H9 (cell line): ENCODE measurements at regions not wholly inside any gene's neighbourhood (a gene's known extent, or its start where the extent isn't known, plus 50 kb on each side); places are given as distances from the start of the nearest gene placed in this dataset.

Experiments
- DNase-seq: peaks from one replicate; pipeline ENCODE4 v3.0.0-alpha.2; 2017
- H2AFZ ChIP-seq: one replicate; pipeline ENCODE4 v1.6.1; 2013; ENCODE audit warnings: mild to moderate bottlenecking, low read length, control low read depth, moderate library complexity
- H2AK5ac ChIP-seq: 2 replicates; pipeline ENCODE4 v1.6.1; 2013; ENCODE audit warnings: low read length, control low read depth, mixed read lengths; ENCODE audit not compliant: insufficient read length
- H2BK120ac ChIP-seq: one replicate; pipeline ENCODE4 v1.6.1; 2013; ENCODE audit warnings: low read depth, mild to moderate bottlenecking, low read length, control low read depth, inconsistent platforms; ENCODE audit not compliant: poor library complexity, severe bottlenecking
- H2BK12ac ChIP-seq: 2 replicates; pipeline ENCODE4 v1.6.1; 2013; ENCODE audit warnings: low read length, control low read depth, mixed read lengths, low read depth; ENCODE audit not compliant: insufficient read length
- H2BK15ac ChIP-seq: 2 replicates; pipeline ENCODE4 v1.6.1; 2013; ENCODE audit warnings: low read depth, low read length, control low read depth
- H2BK20ac ChIP-seq: one replicate; pipeline ENCODE4 v1.6.1; 2013; ENCODE audit warnings: low read depth, mild to moderate bottlenecking, low read length, control low read depth, inconsistent platforms; ENCODE audit not compliant: poor library complexity, severe bottlenecking
- H2BK5ac ChIP-seq: 2 replicates; pipeline ENCODE4 v1.6.1; 2013; ENCODE audit warnings: low read length, control low read depth, mixed read lengths; ENCODE audit not compliant: insufficient read length
- H3K14ac ChIP-seq: 2 replicates; pipeline ENCODE4 v1.6.1; 2013; ENCODE audit warnings: low read length, control low read depth; ENCODE audit not compliant: insufficient read depth
- H3K18ac ChIP-seq: 2 replicates; pipeline ENCODE4 v1.6.1; 2013; ENCODE audit warnings: low read depth, mild to moderate bottlenecking, mixed read lengths, low read length, control low read depth; ENCODE audit not compliant: insufficient read length
- H3K23ac ChIP-seq: 2 replicates; pipeline ENCODE4 v1.6.1; 2013; ENCODE audit warnings: low read length, control low read depth, mixed read lengths, low read depth; ENCODE audit not compliant: insufficient read length
- H3K23me2 ChIP-seq: 2 replicates; pipeline ENCODE4 v1.6.1; 2013; ENCODE audit warnings: low read depth, mild to moderate bottlenecking, mixed read lengths, low read length, control low read depth; ENCODE audit not compliant: insufficient read length, poor library complexity, severe bottlenecking
- H3K27ac ChIP-seq: 2 replicates; pipeline ENCODE4 v1.5.1; 2013; ENCODE audit warnings: low read length, control low read depth, mixed read lengths, low read depth; ENCODE audit not compliant: insufficient read length
- H3K27me3 ChIP-seq: 2 replicates; pipeline ENCODE4 v1.6.1; 2013; ENCODE audit warnings: low read length, control low read depth, inconsistent platforms; ENCODE audit not compliant: insufficient read depth
- H3K4ac ChIP-seq: 2 replicates; pipeline ENCODE4 v1.6.1; 2013; ENCODE audit warnings: low read depth, mild to moderate bottlenecking, control low read depth, inconsistent platforms, low read length, moderate library complexity
- H3K4me1 ChIP-seq: 2 replicates; pipeline ENCODE4 v1.6.1; 2013; ENCODE audit warnings: low read length, control low read depth, inconsistent platforms; ENCODE audit not compliant: insufficient read depth
- H3K4me2 ChIP-seq: 2 replicates; pipeline ENCODE4 v1.6.1; 2013; ENCODE audit warnings: low read length, control low read depth, mixed read lengths; ENCODE audit not compliant: insufficient read length, insufficient read depth
- H3K56ac ChIP-seq: 2 replicates; pipeline ENCODE4 v1.6.1; 2013; ENCODE audit warnings: low read depth, mild to moderate bottlenecking, mixed read lengths, low read length, control low read depth; ENCODE audit not compliant: insufficient read length
- H3K79me1 ChIP-seq: 2 replicates; pipeline ENCODE4 v1.6.1; 2013; ENCODE audit warnings: low read depth, mild to moderate bottlenecking, moderate library complexity, low read length, control low read depth, inconsistent platforms; ENCODE audit not compliant: insufficient read depth, poor library complexity, severe bottlenecking
- H3K79me2 ChIP-seq: 2 replicates; pipeline ENCODE4 v1.6.1; 2013; ENCODE audit warnings: low read length, control low read depth, inconsistent platforms; ENCODE audit not compliant: insufficient read depth
- H3K9ac ChIP-seq: 2 replicates; pipeline ENCODE4 v1.6.1; 2013; ENCODE audit warnings: low read length, control low read depth, mixed read lengths; ENCODE audit not compliant: insufficient read length; ENCODE audit errors: extremely low read depth
- H3K9me3 ChIP-seq: one replicate; pipeline ENCODE4 v1.6.1; 2013; ENCODE audit warnings: low read depth, low read length, inconsistent platforms; ENCODE audit not compliant: control insufficient read depth
- H3T11ph ChIP-seq: one replicate; pipeline ENCODE4 v1.6.1; 2013; ENCODE audit warnings: mild to moderate bottlenecking, low read length, control low read depth, inconsistent platforms
- H4K20me1 ChIP-seq: one replicate; pipeline ENCODE4 v1.6.1; 2013; ENCODE audit not compliant: control insufficient read depth, insufficient read length, insufficient read depth
- H4K5ac ChIP-seq: 2 replicates; pipeline ENCODE4 v1.6.1; 2013; ENCODE audit warnings: low read depth, mild to moderate bottlenecking, mixed read lengths, low read length, control low read depth; ENCODE audit not compliant: insufficient read length
- H4K8ac ChIP-seq: replicated peaks from 2 replicates; pipeline ENCODE4 v1.6.1; 2013; ENCODE audit warnings: low read length, control low read depth, mixed read lengths, low read depth; ENCODE audit not compliant: insufficient read length
- H4K91ac ChIP-seq: 2 replicates; pipeline ENCODE4 v1.6.1; 2013; ENCODE audit warnings: low read depth, mild to moderate bottlenecking, moderate library complexity, mixed read lengths, low read length, control low read depth; ENCODE audit not compliant: insufficient read length
- H3K27ac Mint-ChIP-seq, 3 experiments: 2 replicates in 2 of 3; 3 replicates in 1 of 3; pipeline ENCODE4 v1.8.0; 2020 to 2021; ENCODE audit warnings: mixed read lengths in 3 of 3, mild to moderate bottlenecking in 1 of 3, moderate library complexity in 1 of 3
- H3K27me3 Mint-ChIP-seq: 2 replicates; pipeline ENCODE4 v1.8.0; 2021; ENCODE audit warnings: low read depth, mild to moderate bottlenecking, moderate library complexity, mixed read lengths
- H3K36me3 Mint-ChIP-seq, 3 experiments: 2 replicates in 2 of 3; 3 replicates in 1 of 3; pipeline ENCODE4 v1.8.0; 2020 to 2021; ENCODE audit warnings: low read depth in 3 of 3, mixed read lengths in 3 of 3; ENCODE audit not compliant: insufficient read depth in 1 of 3
- H3K4me1 Mint-ChIP-seq, 2 experiments: 2 replicates each; pipeline ENCODE4 v1.8.0; 2020; ENCODE audit warnings: mixed read lengths in 2 of 2
- H3K4me3 Mint-ChIP-seq, 2 experiments: 2 replicates in 1 of 2; 3 replicates in 1 of 2; pipeline ENCODE4 v1.8.0; 2020 to 2021; ENCODE audit warnings: mild to moderate bottlenecking in 2 of 2, mixed read lengths in 2 of 2, moderate library complexity in 1 of 2
- H3K9me3 Mint-ChIP-seq, 2 experiments: 2 replicates in 1 of 2; 3 replicates in 1 of 2; pipeline ENCODE4 v1.8.0; 2020; ENCODE audit warnings: mild to moderate bottlenecking in 2 of 2, mixed read lengths in 2 of 2, moderate library complexity in 1 of 2
- WGBS: extraction: QIAGEN DNeasy Blood & Tissue Kit; methylation state at CpG from one replicate; pipeline ENCODE4 v1.1.7; 2013; ENCODE audit warnings: missing lambda C conversion rate, low lambda C conversion rate, mixed read lengths; ENCODE audit not compliant: insufficient read length; ENCODE audit errors: extremely low coverage; 5-methylcytosine and 5-hydroxymethylcytosine counted together
- TF ChIP-seq, protein P1 (sequence below): fragments of 200-600 bp; sonication (generic); conservative IDR thresholded peaks from 3 replicates; pipeline ENCODE4 v1.8.0; 2021; ENCODE audit warnings: antibody characterized with exemption, mild to moderate bottlenecking

DNA sequence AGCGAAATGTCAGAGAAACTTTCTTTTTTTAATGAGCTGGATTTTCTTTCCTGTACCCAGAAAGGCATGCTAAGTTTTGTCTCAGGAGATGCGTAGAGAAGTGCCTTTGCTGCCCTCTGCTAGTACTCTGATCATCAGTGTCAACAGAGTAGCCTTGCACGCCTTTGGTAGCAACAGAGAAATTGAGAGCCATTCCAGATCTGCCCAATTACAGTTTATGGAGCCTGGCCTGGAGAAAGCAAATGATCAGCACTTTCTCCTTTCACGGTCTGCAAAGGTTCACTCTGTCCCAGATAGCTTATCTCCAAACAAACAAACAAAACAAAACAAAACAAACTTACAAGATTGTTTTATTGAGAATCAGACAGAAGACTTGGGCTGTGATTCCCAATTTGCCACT lies 792.8 kb upstream of the PIK3C3 start:
- peaks cover 2% of the 10 kb centered on the region; the same call in 1 of the 2 replicates for H3K4me1 ChIP-seq
- H3K56ac ChIP-seq = no peak overlapping the region
- no peaks in the 10 kb centered on the region; the same call in 1 of the 2 replicates for H3K27me3 Mint-ChIP-seq
- no peak overlapping the region for H2BK15ac ChIP-seq
- H2BK5ac ChIP-seq = no peak overlapping the region
- H3K36me3 Mint-ChIP-seq = no peaks in the 10 kb centered on the region
- no peak overlapping the region for H2AFZ ChIP-seq
- H3K9ac ChIP-seq = no peak overlapping the region
- H2AK5ac ChIP-seq = no peak overlapping the region
- no CpG with 5 or more reads among the region's 4 CpGs for WGBS
- H3K23ac ChIP-seq = no peak overlapping the region
- TF ChIP-seq, protein P1, sequence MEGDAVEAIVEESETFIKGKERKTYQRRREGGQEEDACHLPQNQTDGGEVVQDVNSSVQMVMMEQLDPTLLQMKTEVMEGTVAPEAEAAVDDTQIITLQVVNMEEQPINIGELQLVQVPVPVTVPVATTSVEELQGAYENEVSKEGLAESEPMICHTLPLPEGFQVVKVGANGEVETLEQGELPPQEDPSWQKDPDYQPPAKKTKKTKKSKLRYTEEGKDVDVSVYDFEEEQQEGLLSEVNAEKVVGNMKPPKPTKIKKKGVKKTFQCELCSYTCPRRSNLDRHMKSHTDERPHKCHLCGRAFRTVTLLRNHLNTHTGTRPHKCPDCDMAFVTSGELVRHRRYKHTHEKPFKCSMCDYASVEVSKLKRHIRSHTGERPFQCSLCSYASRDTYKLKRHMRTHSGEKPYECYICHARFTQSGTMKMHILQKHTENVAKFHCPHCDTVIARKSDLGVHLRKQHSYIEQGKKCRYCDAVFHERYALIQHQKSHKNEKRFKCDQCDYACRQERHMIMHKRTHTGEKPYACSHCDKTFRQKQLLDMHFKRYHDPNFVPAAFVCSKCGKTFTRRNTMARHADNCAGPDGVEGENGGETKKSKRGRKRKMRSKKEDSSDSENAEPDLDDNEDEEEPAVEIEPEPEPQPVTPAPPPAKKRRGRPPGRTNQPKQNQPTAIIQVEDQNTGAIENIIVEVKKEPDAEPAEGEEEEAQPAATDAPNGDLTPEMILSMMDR = no peak
- no peak overlapping the region for H3K27ac ChIP-seq
- H4K20me1 ChIP-seq = no peaks in the 10 kb centered on the region
- no peaks in the 10 kb centered on the region for H3K79me1 ChIP-seq
- H4K91ac ChIP-seq = no peak overlapping the region
- H3K79me2 ChIP-seq = no peaks in the 10 kb centered on the region
- H3K4me3 Mint-ChIP-seq = no peak overlapping the region
- H3T11ph ChIP-seq = no peak overlapping the region
- H2BK120ac ChIP-seq = no peak overlapping the region
- H3K9me3 Mint-ChIP-seq = no peaks in the 10 kb centered on the region; a peak in 1 of 5 replicates
- H3K23me2 ChIP-seq = no peaks in the 10 kb centered on the region
- peak overlapping the region in 1 of 3 experiments; percentile 3; a peak in 1 of 7 replicates for H3K27ac Mint-ChIP-seq
- no peak overlapping the region for H2BK12ac ChIP-seq
- H3K4ac ChIP-seq = no peak overlapping the region
- H3K18ac ChIP-seq = no peak overlapping the region
- no peak overlapping the region for H4K8ac ChIP-seq
- no peak for DNase-seq
- no peaks in the 10 kb centered on the region for H3K27me3 ChIP-seq
- H4K5ac ChIP-seq = no peak overlapping the region
- H3K4me2 ChIP-seq = no peak overlapping the region
- H3K14ac ChIP-seq = no peak overlapping the region
- no peak overlapping the region for H2BK20ac ChIP-seq
- H3K4me1 Mint-ChIP-seq = peaks cover 2 to 9% of the 10 kb centered on the region in 2 experiments; a peak in 2 of 4 replicates
- no peaks in the 10 kb centered on the region for H3K9me3 ChIP-seq
